GM10266 (cell line): ENCODE measurements at regions not wholly inside any gene's neighbourhood (a gene's known extent, or its start where the extent isn't known, plus 50 kb on each side); places are given as distances from the start of the nearest gene placed in this dataset.

Experiments
- DNase-seq: peaks from one replicate; pipeline ENCODE4 v3.0.0; 2012; ENCODE audit errors: extremely low spot score
- CTCF ChIP-seq: IDR thresholded peaks from 2 replicates; pipeline ENCODE4 v1.5.1; 2012; ENCODE audit warnings: mild to moderate bottlenecking, low read depth; ENCODE audit not compliant: control insufficient read depth, insufficient read depth; ENCODE audit errors: missing control alignments

- no peak for DNase-seq
- no peak for TF ChIP-seq CTCF
These were observed 303.8 kb downstream of the UBE3D start for GRCh38 chr6:82761674-82762345.

- no peak for DNase-seq
- no peak for TF ChIP-seq CTCF
These were observed 299.2 kb downstream of the UBE3D start for GRCh38 chr6:82766476-82766875.

DNA sequence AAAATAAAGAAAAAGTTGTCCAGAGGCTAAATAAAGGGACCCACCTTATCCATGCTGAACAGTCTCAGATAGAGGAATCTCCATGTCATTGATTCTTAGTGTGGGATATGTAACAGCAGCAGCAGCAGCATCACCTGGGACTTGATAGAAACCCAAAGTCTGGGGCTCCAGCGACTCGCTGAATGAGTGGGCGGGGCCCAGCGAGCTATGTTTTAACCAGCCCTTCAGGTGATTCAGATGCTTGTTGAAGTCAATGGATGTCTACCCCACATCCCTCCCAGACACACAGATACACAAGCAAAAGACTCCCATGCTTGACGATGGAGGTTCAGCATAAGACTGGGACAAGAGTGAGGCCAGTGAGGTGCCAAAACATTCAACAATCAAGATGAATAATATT, 298.6 kb downstream of the UBE3D start:
- TF ChIP-seq CTCF = no peak
- no peak for DNase-seq

DNA sequence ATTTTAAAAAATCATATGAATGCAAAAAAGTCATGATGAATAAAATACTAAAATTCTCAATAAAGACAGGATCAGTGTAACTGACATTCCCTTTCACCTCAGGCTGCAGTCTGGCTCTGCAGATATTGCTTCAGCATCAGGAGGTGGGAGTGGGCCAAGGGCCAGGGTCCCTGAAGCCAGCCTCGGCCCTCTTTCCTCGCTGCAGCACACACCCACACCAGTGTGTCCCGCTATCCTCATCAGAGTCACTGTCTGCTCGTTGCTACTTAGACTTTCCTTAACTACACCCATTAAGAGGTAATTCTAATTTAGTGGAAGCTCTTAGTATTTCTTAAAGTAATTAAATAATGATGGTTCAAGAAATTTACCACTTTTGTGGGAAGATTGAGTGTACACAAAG, 298.2 kb downstream of the UBE3D start:
- no peak for TF ChIP-seq CTCF
- DNase-seq = no peak

DNA sequence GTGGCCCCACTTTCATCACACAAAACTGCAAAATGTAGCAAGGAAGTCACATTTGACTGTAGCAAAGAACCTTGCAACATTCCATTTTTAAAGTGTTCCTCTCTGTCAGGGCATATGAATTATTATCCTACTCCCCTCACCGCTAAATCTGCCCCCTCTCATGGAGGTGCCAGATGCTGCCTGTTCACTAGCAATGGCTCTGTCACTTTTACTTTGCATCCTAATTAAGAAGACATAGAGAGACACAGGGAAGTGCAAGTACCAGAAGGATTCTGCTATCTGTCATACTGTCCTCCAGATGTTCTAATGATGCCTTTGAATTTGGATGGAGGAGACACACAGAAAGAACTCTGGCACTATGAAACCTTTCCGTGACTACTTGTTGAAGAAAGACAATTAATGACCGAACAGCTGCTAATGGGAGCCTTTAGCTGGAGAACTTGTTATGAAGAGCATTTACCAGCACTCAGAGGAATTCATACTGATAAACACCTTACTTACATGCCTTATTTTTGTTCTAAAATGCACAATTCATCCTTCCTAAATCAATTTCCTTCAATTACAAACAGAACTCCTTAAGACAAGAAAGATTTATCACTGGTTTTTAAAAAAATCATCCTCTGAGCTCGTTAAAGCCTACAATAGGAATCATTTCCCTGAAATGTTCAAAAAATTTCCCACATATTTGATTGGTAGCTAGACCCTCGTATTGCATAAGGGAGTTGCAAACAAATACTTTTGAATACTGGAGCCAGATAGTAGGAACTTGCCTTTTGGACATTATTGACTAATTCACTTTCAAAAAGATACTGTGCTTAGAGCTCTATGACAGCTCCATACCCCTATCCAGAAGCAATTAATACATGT, 292.6 kb downstream of the UBE3D start:
- no peak for TF ChIP-seq CTCF

DNA sequence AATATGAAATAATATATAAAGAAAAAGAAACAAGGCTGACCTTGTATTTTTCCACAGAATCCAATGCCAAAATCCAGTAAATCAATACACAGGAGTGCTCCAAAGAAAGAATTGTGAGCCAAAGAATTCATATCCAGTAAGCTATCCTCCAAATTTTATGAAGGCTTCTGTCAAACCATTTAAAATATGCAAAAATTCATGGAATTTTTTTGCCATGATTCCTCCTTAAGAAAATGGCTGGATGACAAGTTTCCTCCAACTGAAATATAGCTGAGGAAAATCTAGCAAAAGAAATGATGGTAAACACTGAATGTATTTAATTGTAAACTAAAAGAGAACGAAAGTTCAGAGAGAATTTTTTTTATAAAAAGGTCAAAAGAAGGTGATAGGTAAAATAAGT, 290.3 kb downstream of the UBE3D start:
- no peak for DNase-seq
- TF ChIP-seq CTCF = no peak

More for the DNA sequence above, 292.6 kb downstream of the UBE3D start:
- DNase-seq = no peak

DNA sequence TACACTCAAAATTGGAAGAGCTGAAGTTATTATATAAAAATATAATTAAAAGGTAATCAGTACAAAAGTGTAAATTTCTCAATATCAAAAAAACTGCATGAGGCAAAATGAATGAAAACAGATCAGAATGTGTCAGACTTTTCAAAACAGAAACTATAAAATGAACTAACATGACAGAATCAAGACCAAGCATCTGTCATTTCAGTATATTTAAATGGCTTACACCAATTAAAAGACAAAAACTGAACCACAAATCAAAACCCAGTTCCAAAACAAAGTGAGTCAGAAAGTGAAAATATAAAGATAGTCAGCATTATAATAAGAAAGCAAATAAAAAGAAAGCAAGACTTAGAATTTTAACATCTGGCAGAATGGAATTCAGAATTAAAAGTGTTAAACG, 289.7 kb downstream of the UBE3D start:
- no peak for DNase-seq
- no peak for TF ChIP-seq CTCF
